DMS79 treated with DMSO at 0.1 percent for 48 hours (cell line): ENCODE measurements at regions not wholly inside any gene's neighbourhood (a gene's known extent, or its start where the extent isn't known, plus 50 kb on each side); places are given as distances from the start of the nearest gene placed in this dataset.

Experiments
- DNase-seq: peaks from one replicate; lab custom pipeline; 2025; lab: John Stamatoyannopoulos, UW

- DNase-seq: no peak
Measured at GRCh38 chr9:116039312-116039711, 114.3 kb upstream of the PAPPA start.

GRCh38 chr9:116039893-116040292 is 113.7 kb upstream of the PAPPA start:
- DNase-seq: no peak

- DNase-seq: no peak
Measured at GRCh38 chr9:116042321-116042720, 111.3 kb upstream of the PAPPA start.

GRCh38 chr9:116045083-116045482 is 108.5 kb upstream of the PAPPA start:
- DNase-seq: no peak

GRCh38 chr9:116048081-116048480 is 105.5 kb upstream of the PAPPA start:
- DNase-seq: no peak

- no peak for DNase-seq
Measured at GRCh38 chr9:116049456-116049855, 104.1 kb upstream of the PAPPA start.

DNA sequence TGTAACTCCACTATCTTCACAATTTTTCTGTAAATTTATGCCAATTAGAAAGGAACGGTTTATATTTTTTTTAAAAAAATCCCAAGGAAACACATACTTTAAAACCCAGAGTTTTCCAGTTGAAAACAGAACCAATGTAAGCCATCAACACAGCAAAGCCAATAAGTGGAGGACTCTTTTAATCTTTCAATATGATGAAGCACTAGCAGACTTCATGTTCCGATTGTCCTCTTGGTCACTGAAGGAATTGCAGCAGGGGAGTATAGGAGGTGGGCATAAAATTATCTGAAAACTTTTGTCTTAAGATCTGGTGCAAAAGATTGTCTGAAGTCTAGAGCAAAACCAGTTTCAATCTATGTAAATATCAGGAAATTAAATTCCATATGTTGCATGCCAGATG is 102.1 kb upstream of the PAPPA start:
- DNase-seq: no peak

- DNase-seq: no peak
Measured at GRCh38 chr9:116055536-116055935, 98.1 kb upstream of the PAPPA start.

DNA sequence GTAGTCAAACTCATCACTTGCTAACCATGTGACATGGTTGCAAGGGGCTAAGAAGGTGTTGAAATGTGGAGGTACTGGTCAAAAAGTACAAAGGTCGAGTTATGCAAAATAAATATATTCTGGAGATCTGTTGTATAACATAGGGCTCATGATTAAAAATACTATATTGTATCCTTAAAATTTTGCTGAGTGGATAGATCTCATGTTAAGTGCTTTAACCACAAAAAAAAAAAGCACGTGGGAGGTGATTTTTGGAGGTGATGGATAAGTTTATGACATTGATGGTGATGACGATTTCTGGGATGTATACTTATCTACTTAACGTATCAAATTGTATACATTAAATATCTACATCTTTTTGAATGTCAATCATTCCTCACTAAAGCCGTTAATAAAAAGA is 96.2 kb upstream of the PAPPA start:
- DNase-seq: no peak

DNA sequence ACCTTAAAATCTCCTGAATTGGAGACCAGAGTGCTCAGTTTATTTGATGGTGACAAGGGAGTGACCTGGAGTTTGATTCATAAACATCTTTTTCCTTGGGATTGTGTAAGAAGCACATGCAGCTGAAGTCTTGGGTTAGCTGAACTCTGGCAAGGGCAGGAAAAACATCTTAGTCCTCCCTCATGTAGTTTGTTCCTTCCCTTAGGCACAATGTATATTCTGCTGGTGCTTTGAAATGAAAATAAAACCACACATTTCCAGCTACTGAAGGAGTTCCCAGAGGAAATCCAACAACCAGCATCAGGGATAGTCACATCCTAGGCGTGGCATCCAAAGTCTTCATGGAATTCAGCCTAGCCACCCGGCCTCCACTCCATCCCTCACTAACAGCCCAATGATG is 95.2 kb upstream of the PAPPA start:
- no peak for DNase-seq

GRCh38 chr9:116059466-116059865 is 94.1 kb upstream of the PAPPA start:
- DNase-seq: no peak

GRCh38 chr9:116060631-116061030 is 93.0 kb upstream of the PAPPA start:
- no peak for DNase-seq

GRCh38 chr9:116061546-116062205 is 91.9 kb upstream of the PAPPA start:
- no peak for DNase-seq

DNA sequence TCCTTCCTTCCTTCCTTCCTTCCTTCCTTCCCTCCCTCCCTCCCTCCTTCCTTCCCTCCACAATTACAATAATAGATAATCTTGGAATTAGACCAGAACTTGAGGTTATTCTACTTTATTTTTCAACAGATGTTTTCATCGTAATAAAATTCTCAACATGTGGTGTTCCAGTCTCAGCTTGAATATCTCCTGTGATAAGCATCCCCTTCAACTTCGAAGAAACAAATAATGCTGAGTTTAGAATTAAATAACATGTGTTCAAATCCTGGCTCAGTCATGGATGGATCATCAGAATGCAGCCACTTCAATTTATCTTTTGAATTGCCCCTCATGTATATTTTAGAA is 91.4 kb upstream of the PAPPA start:
- DNase-seq: no peak

- DNase-seq: no peak
Measured at GRCh38 chr9:116064970-116065369, 88.6 kb upstream of the PAPPA start.

DNA sequence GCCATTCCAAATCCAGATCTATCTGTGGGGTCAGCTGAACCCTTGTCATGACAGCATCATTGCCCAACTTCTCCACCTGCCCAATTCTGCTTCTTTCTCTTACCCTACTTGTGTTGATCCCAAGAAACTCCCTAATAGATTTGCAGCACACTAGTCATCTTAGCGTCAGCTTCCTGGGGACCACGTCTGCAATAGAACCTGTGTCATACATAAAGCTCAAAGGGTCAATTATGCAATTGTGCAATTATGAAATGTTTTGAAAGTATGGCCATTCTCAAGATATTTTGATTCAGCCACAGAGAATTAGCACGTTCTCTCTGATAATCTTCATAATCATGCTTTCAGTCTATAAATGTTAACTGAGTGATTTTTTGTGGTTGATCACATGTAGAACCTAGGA is 87.4 kb upstream of the PAPPA start:
- no peak for DNase-seq

GRCh38 chr9:116067566-116067965 is 86.0 kb upstream of the PAPPA start:
- no peak for DNase-seq

- DNase-seq: no peak
Measured at GRCh38 chr9:116070256-116070914, 83.2 kb upstream of the PAPPA start.

DNA sequence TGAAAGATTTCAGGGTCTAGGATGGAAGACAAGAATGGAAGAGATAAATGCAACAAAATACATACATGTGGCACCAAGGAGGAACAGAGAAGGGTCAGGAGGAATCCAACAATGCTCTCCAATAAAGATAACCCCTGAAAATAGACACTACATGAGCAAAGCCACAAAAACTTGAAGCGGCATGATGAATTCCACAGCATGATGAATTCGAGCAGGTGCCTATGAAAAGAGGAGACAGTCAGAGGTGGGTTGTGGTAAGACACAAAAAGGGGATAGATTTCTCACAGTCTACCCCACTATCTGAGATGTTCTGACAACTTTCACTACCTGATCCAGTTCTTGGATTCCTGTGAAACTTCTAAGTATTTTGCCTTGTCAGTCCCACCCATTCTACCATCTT is 81.5 kb upstream of the PAPPA start:
- DNase-seq: no peak

GRCh38 chr9:116073826-116074225 is 79.8 kb upstream of the PAPPA start:
- DNase-seq: no peak

- DNase-seq: no peak
Measured at GRCh38 chr9:116074658-116075057, 78.9 kb upstream of the PAPPA start.

DNA sequence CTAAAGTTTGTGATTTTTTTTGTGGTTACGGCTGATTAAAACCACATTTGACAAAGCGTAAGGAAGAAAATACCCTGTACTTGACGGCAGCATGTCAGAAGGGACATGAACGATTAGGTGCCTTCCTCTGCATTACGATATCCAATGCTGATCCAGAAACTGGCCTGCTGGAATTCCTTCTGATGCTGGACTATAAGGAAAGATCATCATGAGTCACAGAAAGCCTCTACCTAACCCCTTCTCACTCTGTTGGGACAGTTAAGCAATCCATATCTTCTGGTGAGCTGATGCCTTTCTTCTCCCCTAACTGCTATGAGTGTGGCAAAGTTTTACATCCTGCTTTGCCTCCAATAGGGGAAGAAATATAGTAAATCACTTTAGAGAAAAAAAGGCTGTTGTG is 78.4 kb upstream of the PAPPA start:
- DNase-seq: no peak

GRCh38 chr9:116078640-116079039 is 75.0 kb upstream of the PAPPA start:
- no peak for DNase-seq

- DNase-seq: no peak
Measured at GRCh38 chr9:116080561-116080960, 73.0 kb upstream of the PAPPA start.
